HCT116 (cell line): ENCODE measurements at regions not wholly inside any gene's neighbourhood (a gene's known extent, or its start where the extent isn't known, plus 50 kb on each side); places are given as distances from the start of the nearest gene placed in this dataset.

Experiments
- ATAC-seq: fragments of 200-7000 bp; cut with Tn5 transposase; 2 replicates; pipeline ENCODE4 v1.9.1; 2020; ENCODE audit warnings: mild to moderate bottlenecking, moderate library complexity
- BruUV-seq: library from RNA; stranded (reverse); fragments of 400-500 nt; replicated peaks from 2 replicates; lab custom pipeline; 2021; lab: Mats Ljungman, UMichigan
- CTCF ChIA-PET: fragments of 300-600 bp; sonication (Branson Sonifier 250); formaldehyde crosslinking; loops from one replicate; lab custom pipeline; 2021; ENCODE audit warnings: antibody characterized with exemption; lab: Charles Lee
- POLR2A ChIA-PET: fragments of 300-600, 350-600 bp; sonication (Branson Sonifier 250); formaldehyde crosslinking; loops from one replicate; lab custom pipeline; 2021; ENCODE audit warnings: antibody characterized with exemption; lab: Charles Lee
- RAD21 ChIA-PET, 2 experiments: fragments of 300-600 bp; sonication (Branson Sonifier 250); formaldehyde crosslinking; loops; one replicate each; lab custom pipeline; 2023; ENCODE audit warnings: low total read pairs in 2 of 2; ENCODE audit not compliant: uncharacterized antibody in 2 of 2, unreplicated experiment in 2 of 2, low non-redundant PET in 1 of 2; lab: Charles Lee
- DNase-seq: peaks from one replicate; pipeline ENCODE4 v3.0.0-alpha.2; 2010; ENCODE audit warnings: low read depth, low spot score
- H2AFZ ChIP-seq: fragments of 200-600 bp; shearing (Covaris generic), sonication (generic); 2 replicates; pipeline ENCODE4 v1.6.1; 2017; ENCODE audit warnings: low read depth, mixed run types, mixed read lengths, antibody characterized with exemption, low read length; ENCODE audit not compliant: poor library complexity, severe bottlenecking
- H3K27ac ChIP-seq: 2 replicates; pipeline ENCODE4 v1.5.1; 2012; ENCODE audit warnings: low read depth, low read length
- H3K27me3 ChIP-seq: fragments of 200-600 bp; sonication (generic); 2 replicates; pipeline ENCODE4 v1.6.1; 2016; ENCODE audit warnings: mixed run types, low read length, mixed read lengths; ENCODE audit not compliant: insufficient read depth
- H3K36me3 ChIP-seq, 2 experiments: fragments of 200-500 bp in 1 of 2; fragments of 200-600 bp in 1 of 2; sonication (Bioruptor generic) in 1 of 2; sonication (generic) in 1 of 2; 2 replicates each; pipeline versions ENCODE4 v1.5.1 to v1.6.1; 2014 to 2016; ENCODE audit warnings: low read length in 2 of 2, inconsistent platforms in 1 of 2, mixed read lengths in 1 of 2, mixed run types in 1 of 2; ENCODE audit not compliant: insufficient read depth in 2 of 2, control insufficient read depth in 1 of 2
- H3K4me1 ChIP-seq, 2 experiments: fragments of 200-600 bp in 1 of 2; sonication (generic) in 1 of 2; 2 replicates each; pipeline versions ENCODE4 v1.5.1 to v1.6.1; 2012 to 2017; ENCODE audit warnings: low read length in 2 of 2, inconsistent platforms in 1 of 2, mild to moderate bottlenecking in 1 of 2, mixed read lengths in 1 of 2, mixed run types in 1 of 2, moderate library complexity in 1 of 2; ENCODE audit not compliant: insufficient read depth in 2 of 2, control insufficient read depth in 1 of 2
- H3K4me2 ChIP-seq: fragments of 200-600 bp; sonication (generic); 2 replicates; pipeline ENCODE4 v1.6.1; 2017; ENCODE audit warnings: mixed run types, low read length, mixed read lengths
- H3K4me3 ChIP-seq, 2 experiments: fragments of 200-600 bp in 1 of 2; sonication (generic) in 1 of 2; replicated peaks in 1 of 2; 2 replicates each; pipeline ENCODE4 v1.5.1; 2011 to 2016; ENCODE audit warnings: low read length in 2 of 2, control low read depth in 1 of 2, low read depth in 1 of 2, mild to moderate bottlenecking in 1 of 2, mixed read lengths in 1 of 2, mixed run types in 1 of 2
- H3K79me2 ChIP-seq: fragments of 200-600 bp; sonication (generic); 2 replicates; pipeline ENCODE4 v1.6.1; 2017; ENCODE audit warnings: mild to moderate bottlenecking, mixed run types, low read length, moderate library complexity, mixed read lengths; ENCODE audit not compliant: insufficient read depth
- H3K9ac ChIP-seq: fragments of 200-600 bp; sonication (generic); 2 replicates; pipeline ENCODE4 v1.6.1; 2016; ENCODE audit warnings: low read length, mixed read lengths
- H3K9me2 ChIP-seq: fragments of 200-600 bp; sonication (generic), shearing (Covaris generic); 2 replicates; pipeline ENCODE4 v1.6.1; 2017; ENCODE audit warnings: mixed run types, mild to moderate bottlenecking, moderate library complexity; ENCODE audit not compliant: insufficient read depth
- H3K9me3 ChIP-seq, 2 experiments: fragments of 200-500 bp in 1 of 2; fragments of 200-600 bp in 1 of 2; sonication (Bioruptor generic) in 1 of 2; sonication (generic) in 1 of 2; 2 replicates each; pipeline ENCODE4 v1.6.1; 2014 to 2017; ENCODE audit warnings: low read length in 2 of 2, mixed read lengths in 2 of 2, inconsistent platforms in 1 of 2, low read depth in 1 of 2, mild to moderate bottlenecking in 1 of 2, mixed run types in 1 of 2, moderate library complexity in 1 of 2; ENCODE audit not compliant: control insufficient read depth in 1 of 2, insufficient read depth in 1 of 2
- H4K20me1 ChIP-seq: fragments of 200-600 bp; sonication (generic), shearing (Covaris generic); 2 replicates; pipeline ENCODE4 v1.6.1; 2017; ENCODE audit warnings: mixed run types, mild to moderate bottlenecking, moderate library complexity; ENCODE audit not compliant: insufficient read depth
- CEBPB ChIP-seq: IDR thresholded peaks from 2 replicates; pipeline ENCODE4 v1.6.1; 2012; ENCODE audit warnings: low read depth
- CTCF ChIP-seq, 3 experiments: fragments of 200-600 bp in 1 of 3; sonication (generic) in 1 of 3; IDR thresholded peaks in 2 of 3; conservative IDR thresholded peaks in 1 of 3; 2 replicates each; pipeline ENCODE4 v1.5.1; 2012 to 2017; ENCODE audit warnings: low read depth in 2 of 3, low read length in 2 of 3, antibody characterized with exemption in 1 of 3, borderline replicate concordance in 1 of 3, control low read depth in 1 of 3, mild to moderate bottlenecking in 1 of 3, mixed read lengths in 1 of 3, mixed run types in 1 of 3, moderate library complexity in 1 of 3; ENCODE audit not compliant: insufficient read depth in 1 of 3
- JUND ChIP-seq: IDR thresholded peaks from 2 replicates; pipeline ENCODE4 v1.6.1; 2012
- POLR2A ChIP-seq: IDR thresholded peaks from 2 replicates; pipeline ENCODE4 v1.7.0; 2011; ENCODE audit warnings: borderline replicate concordance; ENCODE audit not compliant: insufficient read depth, insufficient read length; ENCODE audit errors: extremely low read depth
- RAD21 ChIP-seq: IDR thresholded peaks from 2 replicates; pipeline ENCODE4 v1.6.1; 2012; ENCODE audit warnings: low read depth, mild to moderate bottlenecking
- REST ChIP-seq: IDR thresholded peaks from 2 replicates; pipeline ENCODE4 v1.6.1; 2012; ENCODE audit warnings: low read depth
- SIN3A ChIP-seq: IDR thresholded peaks from 2 replicates; pipeline ENCODE4 v1.6.1; 2012; ENCODE audit warnings: low read depth
- YY1 ChIP-seq: IDR thresholded peaks from 2 replicates; pipeline ENCODE4 v1.6.1; 2011; ENCODE audit warnings: low read length, low read depth, moderate library complexity, mild to moderate bottlenecking; ENCODE audit not compliant: insufficient replicate concordance; ENCODE audit errors: extremely low read depth
- ZBTB33 ChIP-seq: IDR thresholded peaks from 2 replicates; pipeline ENCODE4 v1.6.1; 2011; ENCODE audit warnings: mild to moderate bottlenecking, low read length, moderate library complexity; ENCODE audit not compliant: insufficient replicate concordance; ENCODE audit errors: extremely low read depth
- ZNF274 ChIP-seq: fragments of 200-500 bp; sonication (Bioruptor generic); IDR thresholded peaks from 2 replicates; pipeline ENCODE4 v1.6.1; 2014; ENCODE audit warnings: mild to moderate bottlenecking, low read depth, low read length, inconsistent platforms
- intact Hi-C: fragments of 100-400 bp; cut with micrococcal nuclease; formaldehyde crosslinking; loops from 2 replicates; pipeline ENCODE4 v1.10.0; 2022

GRCh38 chr1:48164571-48164970 lies 57.9 kb upstream of the SLC5A9 start:
- Histone ChIP-seq H4K20me1 (no peaks in the 10 kb centered on the region), H3K9me2 (no peaks in the 10 kb centered on the region), H3K79me2 (no peaks in the 10 kb centered on the region), H3K9me3 (no peaks in the 10 kb centered on the region), H3K4me1 (no peaks in the 10 kb centered on the region), H3K27ac (no peak overlapping the region), H3K36me3 (no peaks in the 10 kb centered on the region), H2AFZ (no peak overlapping the region), H3K9ac (no peak overlapping the region), H3K4me2 (no peak overlapping the region), H3K27me3 (peaks cover 25% of the 10 kb centered on the region), H3K4me3 (no peak overlapping the region)
- BruUV-seq, result no TSS peak
- RAD21 ChIA-PET, result no interaction called here
- no peak for TF ChIP-seq CEBPB
- TF ChIP-seq POLR2A, result no peak
- TF ChIP-seq YY1, result no peak
- no peak for TF ChIP-seq JUND
- no peak for TF ChIP-seq RAD21
- no peak for TF ChIP-seq ZBTB33
- TF ChIP-seq SIN3A, result no peak
- no peak for TF ChIP-seq CTCF (IDR thresholded peaks at IDR 0.05 in 2 of 3, conservative IDR thresholded peaks at IDR 0.05 in 1 of 3; ENCODE audit: borderline replicate concordance in 1 of 3, insufficient read depth in 1 of 3, low read depth in 2 of 3, low read length in 2 of 3)
- no peak for TF ChIP-seq REST
- TF ChIP-seq ZNF274, result no peak
- POLR2A ChIA-PET, result no interaction called here
- no peak for ATAC-seq
- intact Hi-C loops, result no loop called here
- DNase-seq, result no peak
- CTCF ChIA-PET, result no interaction called here
